Tibial artery (tissue), 4 donors: ENCODE measurements at regions not wholly inside any gene's neighbourhood (a gene's known extent, or its start where the extent isn't known, plus 50 kb on each side); places are given as distances from the start of the nearest gene placed in this dataset.
"Not testable (repeated sequence)": the region's sequence is repeated elsewhere in the genome, so short reads cannot be mapped to it uniquely, and the experiment has no call there.

Source experiments
- DNase-seq, 2 donors: peaks; one replicate each; pipeline ENCODE4 v3.0.0-alpha.2; 2019
- H3K27ac ChIP-seq, 2 donors: fragments of 200-600 bp; sonication (generic) in 1 of 2; 1 replicate in 1 of 2; 2 replicates in 1 of 2; pipeline ENCODE4 v1.5.1; 2018 to 2019; ENCODE audit warnings: mild to moderate bottlenecking in 1 of 2
- H3K27me3 ChIP-seq, 2 donors: fragments of 200-600 bp; sonication (generic) in 1 of 2; one replicate each; pipeline versions ENCODE4 v1.5.1 to v1.6.0; 2016 to 2019
- H3K36me3 ChIP-seq, 3 donors: fragments of 200-600 bp; sonication (generic) in 2 of 3; one replicate each; pipeline ENCODE4 v1.5.1; 2016 to 2019; ENCODE audit warnings: mild to moderate bottlenecking in 2 of 3
- H3K4me1 ChIP-seq, 4 donors: fragments of 200-600 bp; sonication (generic) in 2 of 4; 1 replicate in 3 of 4; 2 replicates in 1 of 4; pipeline ENCODE4 v1.5.1; 2016 to 2019
- H3K4me3 ChIP-seq, 2 donors: fragments of 200-600 bp; sonication (generic) in 1 of 2; 1 replicate in 1 of 2; 2 replicates in 1 of 2; pipeline ENCODE4 v1.5.1; 2018 to 2019; ENCODE audit warnings: mild to moderate bottlenecking in 2 of 2
- H3K9me3 ChIP-seq, 3 donors: fragments of 200-600 bp; sonication (generic) in 1 of 3; one replicate each; pipeline ENCODE4 v1.5.1; 2016 to 2019
- CTCF ChIP-seq, 2 experiments: fragments of 200-600 bp in 1 of 2; fragments of 450-650 bp in 1 of 2; IDR thresholded peaks; one replicate each; pipeline ENCODE4 v1.5.1; 2017 to 2019; ENCODE audit warnings: antibody characterized with exemption in 2 of 2, mild to moderate bottlenecking in 1 of 2, moderate library complexity in 1 of 2
- intact Hi-C: fragments of 100-400 bp; cut with DNase I; formaldehyde crosslinking; loops from one replicate; pipeline ENCODE4 v1.15.0; 2023; ENCODE audit warnings: low total_unique reads

GRCh38 chr2:90047776-90048175 is 1356.3 kb downstream of the RPIA start:
- H3K4me3 ChIP-seq, H3K36me3 ChIP-seq, H3K27me3 ChIP-seq, H3K4me1 ChIP-seq, intact Hi-C loops, H3K9me3 ChIP-seq, H3K27ac ChIP-seq, DNase-seq: not testable (repeated sequence)

GRCh38 chr2:90052113-90052631 is 1360.7 kb downstream of the RPIA start:
- H3K4me1 ChIP-seq, H3K27me3 ChIP-seq, H3K4me3 ChIP-seq, H3K27ac ChIP-seq, intact Hi-C loops, DNase-seq, H3K36me3 ChIP-seq, H3K9me3 ChIP-seq: not testable (repeated sequence)

GRCh38 chr2:90069290-90069894 is 1377.9 kb downstream of the RPIA start:
- Histone ChIP-seq H3K27me3 (peaks cover 0 to 6% of the 10 kb centered on the region in 2 donors), H3K4me3 (no peak overlapping the region), H3K27ac (no peak overlapping the region), H3K36me3 (no peaks in the 10 kb centered on the region), H3K9me3 (no peaks in the 10 kb centered on the region), H3K4me1 (no peaks in the 10 kb centered on the region)
- TF ChIP-seq CTCF (IDR thresholded peaks at IDR 0.05): no peak
- DNase-seq: no peak
- intact Hi-C loops: no loop called here

GRCh38 chr2:90076311-90076710 is 1384.8 kb downstream of the RPIA start:
- H3K36me3 ChIP-seq: no peaks in the 10 kb centered on the region
- H3K9me3 ChIP-seq: no peaks in the 10 kb centered on the region
- no peaks in the 10 kb centered on the region for H3K4me1 ChIP-seq
- no peak overlapping the region for H3K27ac ChIP-seq
- DNase-seq: no peak
- H3K27me3 ChIP-seq: peaks cover 0 to 10% of the 10 kb centered on the region in 2 donors
- no peak for TF ChIP-seq CTCF (IDR thresholded peaks at IDR 0.05)
- intact Hi-C loops: no loop called here
- no peak overlapping the region for H3K4me3 ChIP-seq

- intact Hi-C loops: no loop called here
- TF ChIP-seq CTCF (IDR thresholded peaks at IDR 0.05): no peak
- no peak overlapping the region for H3K4me3 ChIP-seq
Measured at GRCh38 chr2:90077948-90078347, 1386.5 kb downstream of the RPIA start.

GRCh38 chr2:90079374-90079773 is 1387.9 kb downstream of the RPIA start:
- intact Hi-C loops: no loop called here
- no peak for DNase-seq
- H3K4me3 ChIP-seq: no peak overlapping the region
- H3K27me3 ChIP-seq: peaks cover 0 to 4% of the 10 kb centered on the region in 2 donors
- H3K4me1 ChIP-seq: no peaks in the 10 kb centered on the region
- TF ChIP-seq CTCF (IDR thresholded peaks at IDR 0.05): no peak
- no peaks in the 10 kb centered on the region for H3K9me3 ChIP-seq
- no peaks in the 10 kb centered on the region for H3K36me3 ChIP-seq
- no peak overlapping the region for H3K27ac ChIP-seq

More at GRCh38 chr2:90077948-90078347, 1386.5 kb downstream of the RPIA start:
- Histone ChIP-seq H3K27me3 (peaks cover 0 to 6% of the 10 kb centered on the region in 2 donors), H3K9me3 (no peaks in the 10 kb centered on the region), H3K27ac (no peak overlapping the region), H3K36me3 (no peaks in the 10 kb centered on the region), H3K4me1 (no peaks in the 10 kb centered on the region)
- no peak for DNase-seq

GRCh38 chr2:90087792-90088191 is 1396.3 kb downstream of the RPIA start:
- H3K27ac ChIP-seq, intact Hi-C loops, H3K27me3 ChIP-seq, DNase-seq, H3K9me3 ChIP-seq, H3K4me3 ChIP-seq, H3K36me3 ChIP-seq, H3K4me1 ChIP-seq: not testable (repeated sequence)

- H3K4me1 ChIP-seq, H3K27me3 ChIP-seq, DNase-seq, H3K36me3 ChIP-seq, H3K27ac ChIP-seq, H3K4me3 ChIP-seq, intact Hi-C loops, H3K9me3 ChIP-seq: not testable (repeated sequence)
Measured at GRCh38 chr2:90093571-90094270, 1402.2 kb downstream of the RPIA start.

- H3K27ac ChIP-seq, intact Hi-C loops, DNase-seq, H3K27me3 ChIP-seq, H3K36me3 ChIP-seq, H3K4me3 ChIP-seq, H3K4me1 ChIP-seq, H3K9me3 ChIP-seq: not testable (repeated sequence)
Measured at GRCh38 chr2:90097617-90098016, 1406.1 kb downstream of the RPIA start.

- intact Hi-C loops, H3K9me3 ChIP-seq, H3K36me3 ChIP-seq, H3K27ac ChIP-seq, H3K4me3 ChIP-seq, H3K4me1 ChIP-seq, DNase-seq, H3K27me3 ChIP-seq: not testable (repeated sequence)
Measured at GRCh38 chr2:90105142-90105541, 1413.7 kb downstream of the RPIA start.
